ENCODE measurements at regions not wholly inside any gene's neighbourhood (a gene's known extent, or its start where the extent isn't known, plus 50 kb on each side); places are given as distances from the start of the nearest gene placed in this dataset.

GRCh38 chr9:7869340-7869739 lies 69.8 kb upstream of the DMAC1 start:
- no peak for DNase-seq (ENCODE audit: low spot score)

GRCh38 chr9:7862170-7862569 lies 62.6 kb upstream of the DMAC1 start:
- DNase-seq (ENCODE audit: low spot score) = no peak

- DNase-seq (ENCODE audit: low spot score) = no peak
Observed at GRCh38 chr9:7861086-7861485, 61.5 kb upstream of the DMAC1 start.

- no peak for DNase-seq (ENCODE audit: low spot score)
Observed at GRCh38 chr9:7860335-7860709, 60.7 kb upstream of the DMAC1 start.

GRCh38 chr9:7859701-7860334 lies 60.2 kb upstream of the DMAC1 start:
- DNase-seq (ENCODE audit: low spot score) = no peak

GRCh38 chr9:7858166-7858565 lies 58.6 kb upstream of the DMAC1 start:
- no peak for DNase-seq (ENCODE audit: low spot score)

- no peak for DNase-seq (ENCODE audit: low spot score)
Observed at GRCh38 chr9:7854763-7855162, 55.2 kb upstream of the DMAC1 start.

Data from kidney tubule cell (primary cell).